OCI-LY7 (cell line): ENCODE measurements at regions not wholly inside any gene's neighbourhood (a gene's known extent, or its start where the extent isn't known, plus 50 kb on each side); places are given as distances from the start of the nearest gene placed in this dataset.
A peak's percentile ranks its signal among the peaks of the same experiment; 100 is the strongest.

Source experiments
- BruUV-seq: library from RNA; stranded (reverse); fragments of 400-500 nt; replicated peaks from 2 replicates; lab custom pipeline; 2021; lab: Mats Ljungman, UMichigan
- CTCF ChIA-PET: fragments of 300-600 bp; sonication (Branson Sonifier 250); formaldehyde crosslinking; loops from one replicate; lab custom pipeline; 2022; ENCODE audit warnings: antibody characterized with exemption; ENCODE audit not compliant: unreplicated experiment; lab: Charles Lee
- POLR2A ChIA-PET: fragments of 300-600 bp; sonication (Branson Sonifier 250); formaldehyde crosslinking; loops from one replicate; lab custom pipeline; 2022; ENCODE audit warnings: antibody characterized with exemption; lab: Charles Lee
- DNase-seq: peaks from one replicate; pipeline ENCODE4 v3.0.0-alpha.2; 2015; ENCODE audit warnings: low spot score
- H2AFZ ChIP-seq: fragments of 200-600 bp; sonication (generic), shearing (Covaris generic); 2 replicates; pipeline ENCODE4 v1.6.1; 2014; ENCODE audit warnings: mild to moderate bottlenecking, antibody characterized with exemption, low read length, moderate library complexity
- H3K27ac ChIP-seq: fragments of 200-600 bp; sonication (generic); 2 replicates; pipeline ENCODE4 v1.5.1; 2014; ENCODE audit warnings: mixed run types, low read depth, mild to moderate bottlenecking, moderate library complexity, low read length, inconsistent platforms; ENCODE audit not compliant: poor library complexity, severe bottlenecking
- H3K36me3 ChIP-seq: fragments of 200-600 bp; sonication (generic); 2 replicates; pipeline ENCODE4 v1.6.1; 2014; ENCODE audit warnings: mild to moderate bottlenecking, antibody characterized with exemption, low read length, moderate library complexity, mixed read lengths; ENCODE audit not compliant: insufficient read depth
- H3K4me1 ChIP-seq: fragments of 200-600 bp; sonication (generic); 2 replicates; pipeline ENCODE4 v1.5.1; 2014; ENCODE audit warnings: mild to moderate bottlenecking, low read length; ENCODE audit not compliant: insufficient read depth, poor library complexity, severe bottlenecking
- H3K4me2 ChIP-seq: fragments of 200-600 bp; sonication (generic); 2 replicates; pipeline ENCODE4 v1.6.1; 2014; ENCODE audit warnings: mild to moderate bottlenecking, low read length
- H3K4me3 ChIP-seq: fragments of 200-600 bp; sonication (generic); 2 replicates; pipeline ENCODE4 v1.5.1; 2014; ENCODE audit warnings: mild to moderate bottlenecking, low read depth, low read length; ENCODE audit not compliant: poor library complexity, severe bottlenecking
- H3K79me2 ChIP-seq: fragments of 200-600 bp; sonication (generic); 2 replicates; pipeline ENCODE4 v1.6.1; 2016; ENCODE audit warnings: low read depth, mild to moderate bottlenecking, low read length, moderate library complexity, mixed read lengths; ENCODE audit not compliant: insufficient read depth
- H3K9me2 ChIP-seq: fragments of 200-600 bp; sonication (generic); 2 replicates; pipeline ENCODE4 v1.6.1; 2016; ENCODE audit warnings: mild to moderate bottlenecking, low read length, mixed read lengths; ENCODE audit not compliant: insufficient read depth
- H3K9me3 ChIP-seq: fragments of 200-600 bp; sonication (generic); 2 replicates; pipeline ENCODE4 v1.6.1; 2014; ENCODE audit warnings: mild to moderate bottlenecking, mixed run types, low read length, mixed read lengths
- H4K20me1 ChIP-seq: fragments of 200-600 bp; sonication (generic); 2 replicates; pipeline ENCODE4 v1.6.1; 2014; ENCODE audit warnings: mild to moderate bottlenecking, antibody characterized with exemption, low read length, moderate library complexity, mixed read lengths; ENCODE audit not compliant: insufficient read depth
- EZH2phosphoT487 ChIP-seq: fragments of 200-600 bp; sonication (generic); IDR thresholded peaks from 2 replicates; pipeline ENCODE4 v1.6.1; 2018; ENCODE audit warnings: low read depth, borderline replicate concordance, mild to moderate bottlenecking, mixed run types, antibody characterized with exemption, low read length, moderate library complexity, mixed read lengths
- intact Hi-C: fragments of 100-400 bp; cut with micrococcal nuclease; formaldehyde crosslinking; loops from one replicate; pipeline ENCODE4 v1.10.0; 2022; ENCODE audit not compliant: unreplicated experiment
- TF ChIP-seq, protein P1 (sequence below): fragments of 200-600 bp; sonication (generic); conservative IDR thresholded peaks from 2 replicates; pipeline ENCODE4 v1.5.1; 2014; ENCODE audit warnings: mild to moderate bottlenecking, antibody characterized with exemption, low read length, moderate library complexity, mixed read lengths

DNA sequence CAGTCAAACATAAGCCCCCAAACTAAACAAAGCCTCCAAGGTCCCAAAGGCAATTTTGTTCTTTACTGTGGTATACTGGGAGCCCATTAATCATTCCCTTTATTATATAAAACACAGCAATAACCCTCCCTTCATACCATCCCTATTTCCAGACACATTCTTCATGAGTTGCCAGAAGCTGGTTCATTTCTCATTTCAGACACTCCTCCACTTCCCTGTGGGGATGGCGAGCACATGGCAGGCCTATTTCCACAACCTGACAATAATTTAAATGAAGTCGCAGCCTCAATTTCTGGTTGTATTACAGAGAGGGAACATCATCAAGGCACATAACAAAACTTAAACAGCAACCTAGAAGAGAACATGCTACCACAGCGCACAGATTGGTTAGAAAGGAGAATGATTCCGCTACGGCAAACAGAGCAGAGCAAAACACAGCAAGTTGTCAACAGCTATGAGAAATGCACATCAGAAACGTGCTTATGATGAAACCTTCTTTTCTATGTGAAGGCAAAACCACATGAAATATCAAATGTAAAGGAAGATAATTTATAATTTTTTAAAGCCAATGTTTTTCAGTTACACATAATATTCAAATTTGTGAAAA, 63.3 kb upstream of the ARHGEF3 start:
- H3K27ac ChIP-seq, result no peak overlapping the region
- H3K79me2 ChIP-seq, result no peaks in the 10 kb centered on the region
- BruUV-seq, result no TSS peak
- no peaks in the 10 kb centered on the region for H3K9me2 ChIP-seq
- H3K36me3 ChIP-seq, result 0 out of 2 replicates have a peak, but pooled peaks cover 3% of the 10 kb centered on the region
- TF ChIP-seq EZH2phosphoT487, result no peak
- TF ChIP-seq, protein P1, sequence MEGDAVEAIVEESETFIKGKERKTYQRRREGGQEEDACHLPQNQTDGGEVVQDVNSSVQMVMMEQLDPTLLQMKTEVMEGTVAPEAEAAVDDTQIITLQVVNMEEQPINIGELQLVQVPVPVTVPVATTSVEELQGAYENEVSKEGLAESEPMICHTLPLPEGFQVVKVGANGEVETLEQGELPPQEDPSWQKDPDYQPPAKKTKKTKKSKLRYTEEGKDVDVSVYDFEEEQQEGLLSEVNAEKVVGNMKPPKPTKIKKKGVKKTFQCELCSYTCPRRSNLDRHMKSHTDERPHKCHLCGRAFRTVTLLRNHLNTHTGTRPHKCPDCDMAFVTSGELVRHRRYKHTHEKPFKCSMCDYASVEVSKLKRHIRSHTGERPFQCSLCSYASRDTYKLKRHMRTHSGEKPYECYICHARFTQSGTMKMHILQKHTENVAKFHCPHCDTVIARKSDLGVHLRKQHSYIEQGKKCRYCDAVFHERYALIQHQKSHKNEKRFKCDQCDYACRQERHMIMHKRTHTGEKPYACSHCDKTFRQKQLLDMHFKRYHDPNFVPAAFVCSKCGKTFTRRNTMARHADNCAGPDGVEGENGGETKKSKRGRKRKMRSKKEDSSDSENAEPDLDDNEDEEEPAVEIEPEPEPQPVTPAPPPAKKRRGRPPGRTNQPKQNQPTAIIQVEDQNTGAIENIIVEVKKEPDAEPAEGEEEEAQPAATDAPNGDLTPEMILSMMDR, result no peak
- ChIA-PET POLR2A (interaction anchor here (1.2 kb wide), 1 partner anchor 40 kb away, joined by 3 read pairs; no protein-coding TSS in a partner anchor), CTCF (no interaction called here)
- H3K4me2 ChIP-seq, result no peak overlapping the region
- H2AFZ ChIP-seq, result no peak overlapping the region
- no peak for DNase-seq
- intact Hi-C loops, result no loop called here
- no peaks in the 10 kb centered on the region for H3K9me3 ChIP-seq
- H3K4me3 ChIP-seq, result no peak overlapping the region
- no peaks in the 10 kb centered on the region for H4K20me1 ChIP-seq
- peaks cover 21% of the 10 kb centered on the region for H3K4me1 ChIP-seq

DNA sequence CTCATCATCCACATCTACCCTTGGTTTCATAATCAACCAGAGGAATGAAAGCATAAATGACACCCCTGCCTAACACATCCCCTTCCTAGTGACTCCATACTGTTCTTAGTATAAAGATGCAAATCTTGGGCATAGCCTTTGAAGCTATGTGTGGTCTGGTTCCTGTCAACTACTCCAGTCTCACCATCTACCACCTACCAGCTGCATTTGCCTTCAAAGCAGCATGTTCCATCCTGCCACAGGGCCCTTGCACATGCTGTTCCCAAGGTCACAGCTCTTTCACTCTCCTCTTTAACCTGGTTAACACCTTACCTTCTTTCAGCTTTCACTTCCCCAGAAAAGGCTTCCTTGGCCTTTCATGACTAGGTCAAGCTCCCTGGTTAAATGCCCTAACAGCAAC, 62.3 kb upstream of the ARHGEF3 start:
- intact Hi-C loops, result no loop called here
- no peaks in the 10 kb centered on the region for H4K20me1 ChIP-seq
- no TSS peak for BruUV-seq
- POLR2A ChIA-PET, result interaction anchor here (0.7 to 1.2 kb wide), 5 partner anchors 9 to 144 kb away, joined by 3 to 4 read pairs (median 3); no protein-coding TSS in a partner anchor
- H3K9me3 ChIP-seq, result no peaks in the 10 kb centered on the region
- H2AFZ ChIP-seq, result no peak overlapping the region
- H3K36me3 ChIP-seq, result 0 out of 2 replicates have a peak, but pooled peaks cover 3% of the 10 kb centered on the region
- CTCF ChIA-PET, result no interaction called here
- peak; percentile 9 for DNase-seq
- no peak overlapping the region for H3K4me3 ChIP-seq
- no peaks in the 10 kb centered on the region for H3K9me2 ChIP-seq
- H3K4me2 ChIP-seq, result no peak overlapping the region
- TF ChIP-seq, protein P1, result no peak
- TF ChIP-seq EZH2phosphoT487, result no peak
- H3K27ac ChIP-seq, result no peak overlapping the region
- H3K79me2 ChIP-seq, result no peaks in the 10 kb centered on the region
- H3K4me1 ChIP-seq, result peaks cover 22% of the 10 kb centered on the region
